Uterus (tissue), 3 donors: ENCODE measurements at regions not wholly inside any gene's neighbourhood (a gene's known extent, or its start where the extent isn't known, plus 50 kb on each side); places are given as distances from the start of the nearest gene placed in this dataset.
"Not testable (repeated sequence)": the region's sequence is repeated elsewhere in the genome, so short reads cannot be mapped to it uniquely, and the experiment has no call there.

ENCODE experiments used
- DNase-seq, 2 donors: peaks; one replicate each; pipeline ENCODE4 v3.0.0-alpha.2; 2019 to 2020
- H3K27ac ChIP-seq, 2 donors: fragments of 200-600 bp; sonication (generic); 1 replicate in 1 of 2; 2 replicates in 1 of 2; pipeline ENCODE4 v1.5.1; 2016 to 2018
- H3K27me3 ChIP-seq, 2 donors: fragments of 200-600 bp; sonication (generic); one replicate each; pipeline ENCODE4 v1.5.1; 2018 to 2019; ENCODE audit warnings: control low read depth in 1 of 2
- H3K36me3 ChIP-seq, 2 donors: fragments of 200-600 bp; sonication (generic); one replicate each; pipeline ENCODE4 v1.5.1; 2019; ENCODE audit warnings: control low read depth in 1 of 2
- H3K4me1 ChIP-seq, 2 donors: fragments of 200-600 bp; sonication (generic); one replicate each; pipeline ENCODE4 v1.5.1; 2018 to 2019; ENCODE audit warnings: control low read depth in 1 of 2
- H3K4me3 ChIP-seq, 2 donors: fragments of 200-600 bp; sonication (generic); 1 replicate in 1 of 2; 2 replicates in 1 of 2; pipeline ENCODE4 v1.5.1; 2018 to 2019; ENCODE audit warnings: mild to moderate bottlenecking in 1 of 2
- H3K9me3 ChIP-seq, 2 donors: fragments of 200-600 bp; sonication (generic); one replicate each; pipeline ENCODE4 v1.5.1; 2019; ENCODE audit warnings: control low read depth in 1 of 2
- CTCF ChIP-seq, 4 experiments: fragments of 200-600 bp in 2 of 4; fragments of 450-650 bp in 2 of 4; sonication (generic) in 2 of 4; IDR thresholded peaks; one replicate each; pipeline ENCODE4 v1.5.1; 2016 to 2019; ENCODE audit warnings: antibody characterized with exemption in 4 of 4, mild to moderate bottlenecking in 2 of 4, moderate library complexity in 1 of 4
- POLR2A ChIP-seq, 2 donors: fragments of 450-650 bp; IDR thresholded peaks; one replicate each; pipeline ENCODE4 v1.6.1; 2016; ENCODE audit warnings: antibody characterized with exemption in 2 of 2, mild to moderate bottlenecking in 1 of 2, moderate library complexity in 1 of 2
- intact Hi-C: fragments of 100-400 bp; cut with DNase I; formaldehyde crosslinking; loops from one replicate; pipeline ENCODE4 v1.15.1; 2023; ENCODE audit warnings: low total_unique reads
- donor health status: DM: yes; HTN: yes; CAD: no.

- H3K36me3 ChIP-seq: no peaks in the 10 kb centered on the region
- no peaks in the 10 kb centered on the region for H3K4me1 ChIP-seq
- TF ChIP-seq POLR2A (IDR thresholded peaks at IDR 0.05) (no peak), CTCF (IDR thresholded peaks at IDR 0.05) (no peak)
- no peak for DNase-seq
- H3K9me3 ChIP-seq: no peaks in the 10 kb centered on the region
- H3K27me3 ChIP-seq: no peaks in the 10 kb centered on the region
- H3K27ac ChIP-seq: no peak overlapping the region
- intact Hi-C loops: no loop called here
- H3K4me3 ChIP-seq: no peak overlapping the region
These were observed 184.6 kb downstream of the ID4 start for GRCh38 chr6:20021795-20022194.

GRCh38 chr6:20023549-20024315 is 186.6 kb downstream of the ID4 start:
- DNase-seq, intact Hi-C loops, H3K36me3 ChIP-seq, H3K4me1 ChIP-seq, H3K9me3 ChIP-seq, H3K4me3 ChIP-seq, H3K27ac ChIP-seq, H3K27me3 ChIP-seq: not testable (repeated sequence)

- intact Hi-C loops: no loop called here
- TF ChIP-seq CTCF (IDR thresholded peaks at IDR 0.05): no peak
- no peak for TF ChIP-seq POLR2A (IDR thresholded peaks at IDR 0.05)
- Histone ChIP-seq H3K9me3 (no peaks in the 10 kb centered on the region), H3K4me1 (no peaks in the 10 kb centered on the region), H3K36me3 (no peaks in the 10 kb centered on the region), H3K27me3 (no peaks in the 10 kb centered on the region), H3K27ac (no peak overlapping the region), H3K4me3 (no peak overlapping the region)
- no peak for DNase-seq
These were observed 187.1 kb downstream of the ID4 start for GRCh38 chr6:20024316-20024673.

GRCh38 chr6:20024978-20025377 is 187.3 kb downstream of the MBOAT1 start:
- H3K4me3 ChIP-seq: no peak overlapping the region
- H3K27ac ChIP-seq: no peak overlapping the region
- no peaks in the 10 kb centered on the region for H3K4me1 ChIP-seq
- H3K36me3 ChIP-seq: no peaks in the 10 kb centered on the region
- intact Hi-C loops: no loop called here
- no peak for TF ChIP-seq CTCF (IDR thresholded peaks at IDR 0.05)
- TF ChIP-seq POLR2A (IDR thresholded peaks at IDR 0.05): no peak
- no peak for DNase-seq
- no peaks in the 10 kb centered on the region for H3K9me3 ChIP-seq
- no peaks in the 10 kb centered on the region for H3K27me3 ChIP-seq

- Histone ChIP-seq H3K36me3 (no peaks in the 10 kb centered on the region), H3K27me3 (no peaks in the 10 kb centered on the region), H3K4me3 (no peak overlapping the region), H3K4me1 (no peaks in the 10 kb centered on the region), H3K27ac (no peak overlapping the region), H3K9me3 (no peaks in the 10 kb centered on the region)
- DNase-seq: no peak
- intact Hi-C loops: no loop called here
- TF ChIP-seq CTCF (IDR thresholded peaks at IDR 0.05) (no peak), POLR2A (IDR thresholded peaks at IDR 0.05) (no peak)
These were observed 186.6 kb downstream of the MBOAT1 start for GRCh38 chr6:20025681-20026080.

- Histone ChIP-seq H3K9me3 (no peaks in the 10 kb centered on the region), H3K4me3 (no peak overlapping the region), H3K27me3 (no peaks in the 10 kb centered on the region), H3K4me1 (no peaks in the 10 kb centered on the region), H3K27ac (no peak overlapping the region), H3K36me3 (no peaks in the 10 kb centered on the region)
- TF ChIP-seq CTCF (IDR thresholded peaks at IDR 0.05) (no peak), POLR2A (IDR thresholded peaks at IDR 0.05) (no peak)
- intact Hi-C loops: no loop called here
- no peak for DNase-seq
These were observed 184.1 kb downstream of the MBOAT1 start for GRCh38 chr6:20028143-20028542.
